OCI-LY1 (cell line): ENCODE measurements at regions not wholly inside any gene's neighbourhood (a gene's known extent, or its start where the extent isn't known, plus 50 kb on each side); places are given as distances from the start of the nearest gene placed in this dataset.

Experiments
- CTCF ChIP-seq: fragments of 200-600 bp; sonication (generic), shearing (Covaris generic); IDR thresholded peaks from 2 replicates; pipeline ENCODE4 v1.5.1; 2017; ENCODE audit warnings: mild to moderate bottlenecking, antibody characterized with exemption, low read length, moderate library complexity, mixed read lengths
- EZH2 ChIP-seq: fragments of 200-600 bp; sonication (generic), shearing (Covaris generic); IDR thresholded peaks from 2 replicates; pipeline ENCODE4 v1.8.0; 2017; ENCODE audit warnings: borderline replicate concordance, mixed run types, mild to moderate bottlenecking, antibody characterized with exemption, low read length, moderate library complexity, mixed read lengths

- TF ChIP-seq EZH2 = no peak
- TF ChIP-seq CTCF = no peak
Measured at GRCh38 chr20:60984666-60985065, 267.4 kb upstream of the CDH4 start.
